MM.1S (cell line): ENCODE measurements at regions not wholly inside any gene's neighbourhood (a gene's known extent, or its start where the extent isn't known, plus 50 kb on each side); places are given as distances from the start of the nearest gene placed in this dataset.

Experiments
- CTCF ChIP-seq: fragments of 300-600 bp; sonication (generic); IDR thresholded peaks from 2 replicates; pipeline ENCODE4 v1.5.1; 2016; ENCODE audit warnings: antibody characterized with exemption, low read length, mixed read lengths
- EZH2 ChIP-seq: fragments of 300-600 bp; sonication (generic); optimal IDR thresholded peaks from 2 replicates; pipeline ENCODE3; 2017; ENCODE audit warnings: low read depth, mild to moderate bottlenecking, antibody characterized with exemption, low read length, mixed read lengths

GRCh38 chr18:39862341-39862740, 2092.7 kb upstream of the PIK3C3 start:
- TF ChIP-seq CTCF (no peak), EZH2 (no peak)
